ENCODE measurements at regions not wholly inside any gene's neighbourhood (a gene's known extent, or its start where the extent isn't known, plus 50 kb on each side); places are given as distances from the start of the nearest gene placed in this dataset.

GRCh38 chr5:126268697-126269315, 154.4 kb upstream of the GRAMD2B start:
- no peak for TF ChIP-seq POLR2A (IDR thresholded peaks at IDR 0.05)
- TF ChIP-seq, protein P1, sequence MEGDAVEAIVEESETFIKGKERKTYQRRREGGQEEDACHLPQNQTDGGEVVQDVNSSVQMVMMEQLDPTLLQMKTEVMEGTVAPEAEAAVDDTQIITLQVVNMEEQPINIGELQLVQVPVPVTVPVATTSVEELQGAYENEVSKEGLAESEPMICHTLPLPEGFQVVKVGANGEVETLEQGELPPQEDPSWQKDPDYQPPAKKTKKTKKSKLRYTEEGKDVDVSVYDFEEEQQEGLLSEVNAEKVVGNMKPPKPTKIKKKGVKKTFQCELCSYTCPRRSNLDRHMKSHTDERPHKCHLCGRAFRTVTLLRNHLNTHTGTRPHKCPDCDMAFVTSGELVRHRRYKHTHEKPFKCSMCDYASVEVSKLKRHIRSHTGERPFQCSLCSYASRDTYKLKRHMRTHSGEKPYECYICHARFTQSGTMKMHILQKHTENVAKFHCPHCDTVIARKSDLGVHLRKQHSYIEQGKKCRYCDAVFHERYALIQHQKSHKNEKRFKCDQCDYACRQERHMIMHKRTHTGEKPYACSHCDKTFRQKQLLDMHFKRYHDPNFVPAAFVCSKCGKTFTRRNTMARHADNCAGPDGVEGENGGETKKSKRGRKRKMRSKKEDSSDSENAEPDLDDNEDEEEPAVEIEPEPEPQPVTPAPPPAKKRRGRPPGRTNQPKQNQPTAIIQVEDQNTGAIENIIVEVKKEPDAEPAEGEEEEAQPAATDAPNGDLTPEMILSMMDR (IDR thresholded peaks at IDR 0.05) = no peak
- TF ChIP-seq EP300 (IDR thresholded peaks at IDR 0.05) = no peak
- no peaks in the 10 kb centered on the region for H3K9me3 ChIP-seq
- H3K4me1 ChIP-seq = no peaks in the 10 kb centered on the region
- 82 to 86% methylated on average over 3 of the region's 3 CpGs for WGBS, 2 donors
- no peaks in the 10 kb centered on the region for H3K36me3 ChIP-seq
- H3K4me3 ChIP-seq = no peak overlapping the region
- H3K27ac ChIP-seq = no peak overlapping the region
- H3K27me3 ChIP-seq = no peaks in the 10 kb centered on the region
- DNase-seq (ENCODE audit: low spot score in 2 of 2) = no peak

DNA sequence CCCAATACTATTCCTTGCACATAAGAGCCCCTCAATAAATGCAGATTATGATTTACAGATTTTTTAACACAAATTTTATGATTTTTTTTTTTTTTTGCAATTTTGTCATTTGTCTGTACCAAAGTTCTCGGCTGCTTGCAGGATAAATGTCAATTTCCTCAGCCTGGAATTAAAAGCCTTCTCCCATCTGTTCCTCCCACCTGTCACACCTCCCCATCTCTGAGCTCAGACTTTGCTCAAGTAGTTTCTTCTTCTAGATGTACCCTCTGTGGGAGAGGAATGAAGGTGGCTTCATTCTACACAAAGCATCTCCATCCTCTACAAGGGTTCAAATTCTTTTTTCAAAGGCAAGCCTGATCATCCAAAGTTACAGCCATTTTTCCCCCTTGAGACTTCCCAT, 153.7 kb upstream of the GRAMD2B start:
- DNase-seq (ENCODE audit: low spot score in 2 of 2) = no peak
- no peaks in the 10 kb centered on the region for H3K36me3 ChIP-seq
- no peak overlapping the region for H3K4me3 ChIP-seq
- H3K9me3 ChIP-seq = no peaks in the 10 kb centered on the region
- H3K4me1 ChIP-seq = no peaks in the 10 kb centered on the region
- H3K27me3 ChIP-seq = no peaks in the 10 kb centered on the region
- WGBS, 2 donors = 97 to 100% methylated on average over 1 of the region's 1 CpG
- TF ChIP-seq EP300 (IDR thresholded peaks at IDR 0.05) = no peak
- TF ChIP-seq, protein P1 (IDR thresholded peaks at IDR 0.05) = no peak
- H3K27ac ChIP-seq = no peak overlapping the region

DNA sequence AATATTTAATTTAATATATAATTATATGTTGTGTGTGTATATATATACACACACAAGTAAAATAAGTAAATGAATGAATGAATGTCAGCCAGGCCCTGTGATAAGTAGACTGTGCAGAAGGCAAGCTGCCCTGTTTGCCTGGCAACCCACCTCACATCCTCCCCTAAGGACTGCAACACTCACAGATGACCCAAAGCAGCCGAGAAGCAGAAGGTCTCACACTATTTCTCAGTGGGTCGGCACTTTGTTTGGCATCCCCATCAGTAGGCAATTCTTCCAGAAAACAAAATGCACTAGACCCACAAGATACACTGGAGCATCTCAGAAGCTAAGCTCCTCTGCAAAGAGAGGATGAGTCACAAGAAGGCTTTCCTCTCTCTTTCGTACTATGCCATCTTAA, 152.1 kb upstream of the GRAMD2B start:
- H3K4me3 ChIP-seq = no peak overlapping the region
- 90 to 94% methylated on average over 3 of the region's 3 CpGs for WGBS, 2 donors
- H3K36me3 ChIP-seq = no peaks in the 10 kb centered on the region
- DNase-seq (ENCODE audit: low spot score in 2 of 2) = no peak
- no peaks in the 10 kb centered on the region for H3K4me1 ChIP-seq
- H3K27ac ChIP-seq = no peak overlapping the region
- TF ChIP-seq EP300 (IDR thresholded peaks at IDR 0.05) (no peak), POLR2A (IDR thresholded peaks at IDR 0.05) (no peak)
- TF ChIP-seq, protein P1 (IDR thresholded peaks at IDR 0.05) = no peak
- no peaks in the 10 kb centered on the region for H3K27me3 ChIP-seq
- H3K9me3 ChIP-seq = no peaks in the 10 kb centered on the region

GRCh38 chr5:126274076-126274762, 149.0 kb upstream of the GRAMD2B start:
- TF ChIP-seq POLR2A (IDR thresholded peaks at IDR 0.05) = no peak
- WGBS, 2 donors = 53 to 57% methylated on average over 2 of the region's 2 CpGs

DNA sequence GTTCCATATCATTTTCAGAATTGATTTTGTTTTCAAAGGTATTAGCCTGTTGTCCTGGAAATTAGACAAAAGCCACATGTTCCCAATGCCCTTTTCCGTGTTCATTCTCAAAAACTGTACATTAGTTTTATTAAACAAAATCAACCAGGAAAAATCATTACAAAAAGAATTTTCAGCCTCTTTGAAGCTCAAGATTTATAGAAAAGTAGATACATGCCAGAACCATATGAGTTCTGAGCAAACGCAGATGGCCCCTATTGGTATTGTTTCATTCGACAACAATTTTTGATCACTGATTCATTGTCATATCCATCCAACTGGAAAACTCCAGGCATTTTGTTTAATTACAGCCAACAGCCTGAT, 148.5 kb upstream of the GRAMD2B start:
- 72 to 80% methylated on average over 3 of the region's 3 CpGs for WGBS, 2 donors
- TF ChIP-seq EP300 (IDR thresholded peaks at IDR 0.05) = no peak
- TF ChIP-seq, protein P1 (IDR thresholded peaks at IDR 0.05) = no peak
- TF ChIP-seq POLR2A (IDR thresholded peaks at IDR 0.05) = no peak
- Histone ChIP-seq H3K9me3 (no peaks in the 10 kb centered on the region), H3K27me3 (no peaks in the 10 kb centered on the region), H3K36me3 (no peaks in the 10 kb centered on the region), H3K4me3 (no peak overlapping the region), H3K4me1 (no peaks in the 10 kb centered on the region), H3K27ac (no peak overlapping the region)
- DNase-seq (ENCODE audit: low spot score in 2 of 2) = no peak

More at GRCh38 chr5:126274076-126274762, 149.0 kb upstream of the GRAMD2B start:
- no peak overlapping the region for H3K4me3 ChIP-seq
- no peak overlapping the region for H3K27ac ChIP-seq
- no peaks in the 10 kb centered on the region for H3K27me3 ChIP-seq
- no peaks in the 10 kb centered on the region for H3K9me3 ChIP-seq
- no peak for DNase-seq (ENCODE audit: low spot score in 2 of 2)
- no peaks in the 10 kb centered on the region for H3K4me1 ChIP-seq
- no peaks in the 10 kb centered on the region for H3K36me3 ChIP-seq

All from tibial nerve (tissue), 4 donors.